Calu3 (cell line): ENCODE measurements at regions not wholly inside any gene's neighbourhood (a gene's known extent, or its start where the extent isn't known, plus 50 kb on each side); places are given as distances from the start of the nearest gene placed in this dataset.

Source experiments
- BruUV-seq: library from RNA; stranded (reverse); fragments of 400-500 nt; replicated peaks from 2 replicates; lab custom pipeline; 2021; lab: Mats Ljungman, UMichigan
- CTCF ChIA-PET: fragments of 300-600 bp; sonication (Branson Sonifier 250); formaldehyde crosslinking; loops from one replicate; lab custom pipeline; 2022; ENCODE audit warnings: antibody characterized with exemption; lab: Charles Lee
- DNase-seq: peaks from one replicate; pipeline ENCODE4 v3.0.0; 2022
- H3K27ac Mint-ChIP-seq: one replicate; pipeline ENCODE4 v1.8.0; 2022; ENCODE audit warnings: mixed read lengths; ENCODE audit not compliant: unreplicated experiment
- H3K27me3 Mint-ChIP-seq: one replicate; pipeline ENCODE4 v1.8.0; 2022; ENCODE audit warnings: mixed read lengths; ENCODE audit not compliant: unreplicated experiment
- H3K36me3 Mint-ChIP-seq: one replicate; pipeline ENCODE4 v1.8.0; 2022; ENCODE audit warnings: mild to moderate bottlenecking, moderate library complexity, mixed read lengths; ENCODE audit not compliant: insufficient read depth, unreplicated experiment
- H3K4me1 Mint-ChIP-seq: one replicate; pipeline ENCODE4 v1.8.0; 2022; ENCODE audit warnings: mild to moderate bottlenecking, low read depth, mixed read lengths; ENCODE audit not compliant: unreplicated experiment
- H3K4me3 Mint-ChIP-seq: one replicate; pipeline ENCODE4 v1.8.0; 2022; ENCODE audit warnings: mild to moderate bottlenecking, low read depth, moderate library complexity, mixed read lengths; ENCODE audit not compliant: unreplicated experiment
- H3K9me3 Mint-ChIP-seq: one replicate; pipeline ENCODE4 v1.8.0; 2022; ENCODE audit warnings: low read depth, mixed read lengths; ENCODE audit not compliant: unreplicated experiment
- intact Hi-C: fragments of 100-400 bp; cut with micrococcal nuclease; formaldehyde crosslinking; loops from one replicate; pipeline ENCODE4 v1.10.0; 2022; ENCODE audit not compliant: unreplicated experiment
- TF ChIP-seq, protein P1 (sequence below): fragments of 200-600 bp; IDR thresholded peaks from one replicate; pipeline ENCODE4 v1.8.0; 2022; ENCODE audit warnings: antibody characterized with exemption; ENCODE audit not compliant: unreplicated experiment

DNA sequence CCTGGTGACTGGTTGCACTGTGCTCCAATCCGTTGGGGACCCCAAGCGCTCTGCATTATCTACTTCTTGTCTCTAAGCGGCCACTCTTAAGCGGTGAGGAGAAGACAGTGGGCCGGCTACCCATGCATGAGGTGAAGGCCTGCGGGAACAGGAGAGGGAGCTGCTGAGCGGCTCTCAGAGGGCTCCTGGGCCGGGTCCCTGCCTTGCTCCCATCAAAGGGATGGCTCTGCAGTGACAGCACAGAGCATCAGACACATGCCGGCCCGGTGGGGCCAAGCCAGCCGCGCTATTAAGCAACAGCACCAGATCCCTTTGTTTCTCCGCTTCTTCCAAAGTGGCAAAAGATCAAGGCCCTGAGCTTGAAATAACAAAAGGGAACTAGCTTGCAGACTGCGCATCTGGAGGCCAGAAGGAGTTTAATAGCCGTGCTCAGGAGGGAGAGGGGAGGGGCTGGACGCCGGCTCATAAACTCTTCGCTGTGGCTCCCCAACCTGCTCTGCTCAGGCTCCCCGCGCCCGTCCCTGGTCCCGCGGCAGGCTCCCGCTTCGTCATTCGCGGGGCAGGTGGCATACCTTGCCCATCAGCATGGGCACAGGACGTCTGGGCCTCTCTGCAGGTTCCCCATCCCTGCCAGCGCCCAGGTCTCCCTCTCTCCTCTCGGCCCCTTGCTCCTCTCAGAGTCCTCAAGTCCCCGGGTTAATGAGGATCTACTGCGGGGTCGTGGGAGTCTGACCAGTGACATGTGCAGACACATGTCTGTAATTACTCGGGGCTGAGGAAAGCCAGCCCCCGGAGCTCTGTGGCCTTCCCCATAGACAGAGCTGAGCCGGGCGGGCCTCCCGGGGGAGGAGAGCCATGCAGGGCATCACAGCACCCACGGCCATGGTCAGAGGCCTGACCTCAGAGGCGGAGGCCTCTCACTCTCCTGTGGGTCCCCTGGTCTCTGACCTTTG, 96.7 kb downstream of the ASB1 start:
- H3K36me3 Mint-ChIP-seq = no peaks in the 10 kb centered on the region
- H3K9me3 Mint-ChIP-seq = peaks cover 3% of the 10 kb centered on the region
- no TSS peak for BruUV-seq
- DNase-seq = no peak
- TF ChIP-seq, protein P1, sequence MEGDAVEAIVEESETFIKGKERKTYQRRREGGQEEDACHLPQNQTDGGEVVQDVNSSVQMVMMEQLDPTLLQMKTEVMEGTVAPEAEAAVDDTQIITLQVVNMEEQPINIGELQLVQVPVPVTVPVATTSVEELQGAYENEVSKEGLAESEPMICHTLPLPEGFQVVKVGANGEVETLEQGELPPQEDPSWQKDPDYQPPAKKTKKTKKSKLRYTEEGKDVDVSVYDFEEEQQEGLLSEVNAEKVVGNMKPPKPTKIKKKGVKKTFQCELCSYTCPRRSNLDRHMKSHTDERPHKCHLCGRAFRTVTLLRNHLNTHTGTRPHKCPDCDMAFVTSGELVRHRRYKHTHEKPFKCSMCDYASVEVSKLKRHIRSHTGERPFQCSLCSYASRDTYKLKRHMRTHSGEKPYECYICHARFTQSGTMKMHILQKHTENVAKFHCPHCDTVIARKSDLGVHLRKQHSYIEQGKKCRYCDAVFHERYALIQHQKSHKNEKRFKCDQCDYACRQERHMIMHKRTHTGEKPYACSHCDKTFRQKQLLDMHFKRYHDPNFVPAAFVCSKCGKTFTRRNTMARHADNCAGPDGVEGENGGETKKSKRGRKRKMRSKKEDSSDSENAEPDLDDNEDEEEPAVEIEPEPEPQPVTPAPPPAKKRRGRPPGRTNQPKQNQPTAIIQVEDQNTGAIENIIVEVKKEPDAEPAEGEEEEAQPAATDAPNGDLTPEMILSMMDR = no peak
- CTCF ChIA-PET = no interaction called here
- no peak overlapping the region for H3K27ac Mint-ChIP-seq
- intact Hi-C loops = no loop called here
- peaks cover 14% of the 10 kb centered on the region for H3K27me3 Mint-ChIP-seq
- no peak overlapping the region for H3K4me3 Mint-ChIP-seq
- H3K4me1 Mint-ChIP-seq = no peaks in the 10 kb centered on the region

DNA sequence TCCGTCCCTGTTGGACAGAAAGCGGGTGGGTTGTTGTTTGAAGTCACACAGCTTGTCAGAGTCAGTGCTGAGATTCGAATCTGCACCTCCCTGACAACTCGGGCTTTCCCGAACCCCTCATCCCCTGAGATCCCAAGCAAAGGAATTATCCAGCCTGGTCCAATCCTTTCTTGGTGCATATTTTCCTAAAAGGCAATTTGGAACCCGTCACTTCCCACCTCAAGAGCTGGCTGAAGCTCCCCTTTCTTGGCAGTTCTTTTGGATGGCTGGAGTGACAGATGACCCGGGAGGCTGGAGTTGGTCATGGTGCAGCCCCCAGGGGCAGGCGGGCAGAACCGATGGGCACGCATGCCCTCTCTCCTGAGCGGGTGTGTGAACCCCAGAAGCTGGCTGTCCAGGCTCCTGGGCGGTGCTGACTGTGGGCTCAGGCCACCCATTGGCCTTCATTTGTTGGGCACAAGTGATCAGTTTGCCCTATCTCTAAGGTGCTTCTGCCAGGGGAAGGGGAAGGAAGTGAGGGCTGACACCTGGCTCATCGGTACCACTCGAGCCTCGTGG, 97.8 kb downstream of the ASB1 start:
- no peaks in the 10 kb centered on the region for H3K36me3 Mint-ChIP-seq

DNA sequence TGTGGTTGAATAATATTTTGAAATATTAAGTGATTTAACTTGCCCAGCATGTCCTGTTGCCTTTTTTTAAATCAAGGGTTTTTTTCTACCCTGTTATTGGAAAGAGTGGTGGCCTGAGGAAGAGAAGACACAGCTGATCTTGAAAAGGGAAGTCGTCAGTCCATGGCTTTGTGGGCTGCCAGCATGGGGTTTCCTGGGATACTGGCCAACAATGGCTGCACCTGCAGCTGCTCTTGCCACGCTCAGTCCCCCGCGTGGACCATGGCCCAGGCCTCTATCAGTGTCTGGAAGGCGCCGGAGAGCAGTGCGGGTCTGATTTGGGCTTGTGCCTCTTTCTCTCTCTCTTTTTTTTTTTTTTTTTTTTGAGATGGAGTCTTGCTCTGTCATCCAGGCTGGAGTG, 99.3 kb downstream of the ASB1 start:
- Mint-ChIP-seq H3K36me3 (no peaks in the 10 kb centered on the region), H3K27me3 (peaks cover 15% of the 10 kb centered on the region), H3K4me3 (no peak overlapping the region), H3K27ac (no peak overlapping the region), H3K4me1 (peaks cover 11% of the 10 kb centered on the region), H3K9me3 (peaks cover 8% of the 10 kb centered on the region)
- no TSS peak for BruUV-seq
- intact Hi-C loops = no loop called here
- TF ChIP-seq, protein P1 = no peak
- no peak for DNase-seq
- CTCF ChIA-PET = interaction anchor here (0.7 kb wide), 1 partner anchor 133 kb away, joined by 3 read pairs; no protein-coding TSS in a partner anchor

More for the DNA sequence above, 97.8 kb downstream of the ASB1 start:
- Mint-ChIP-seq H3K27ac (no peak overlapping the region), H3K4me1 (peaks cover 8% of the 10 kb centered on the region), H3K27me3 (peaks cover 15% of the 10 kb centered on the region), H3K4me3 (no peak overlapping the region), H3K9me3 (peaks cover 3% of the 10 kb centered on the region)
- no peak for DNase-seq
- intact Hi-C loops = no loop called here
- TF ChIP-seq, protein P1 = no peak
- CTCF ChIA-PET = no interaction called here
- BruUV-seq = no TSS peak

DNA sequence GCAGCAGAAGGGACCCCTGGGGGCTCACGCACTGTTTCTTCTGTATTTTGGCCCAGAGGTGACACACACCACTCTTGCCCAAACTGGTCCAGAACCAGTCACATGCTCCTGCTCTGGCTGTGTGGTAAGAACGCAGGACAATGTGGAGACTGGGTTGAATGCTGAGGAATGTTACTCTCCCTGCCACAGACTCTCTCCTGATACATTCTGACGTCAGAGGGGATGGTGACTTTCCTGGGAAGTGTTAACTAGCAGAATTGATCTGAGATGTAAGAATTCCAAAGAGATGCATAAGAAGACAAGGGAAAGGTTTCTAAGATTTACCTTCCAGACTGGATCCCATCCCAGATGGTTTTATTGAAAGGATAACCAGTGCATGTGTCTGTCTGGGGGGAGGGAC, 100.8 kb downstream of the ASB1 start:
- CTCF ChIA-PET = no interaction called here
- Mint-ChIP-seq H3K27me3 (peaks cover 15% of the 10 kb centered on the region), H3K4me3 (no peak overlapping the region)

More for the DNA sequence above, 100.8 kb downstream of the ASB1 start:
- Mint-ChIP-seq H3K27ac (no peak overlapping the region), H3K9me3 (peaks cover 10% of the 10 kb centered on the region), H3K4me1 (peaks cover 11% of the 10 kb centered on the region), H3K36me3 (no peaks in the 10 kb centered on the region)
- TF ChIP-seq, protein P1 = no peak
- intact Hi-C loops = no loop called here
- no peak for DNase-seq
- no TSS peak for BruUV-seq
